PC-9 (cell line): ENCODE measurements at regions not wholly inside any gene's neighbourhood (a gene's known extent, or its start where the extent isn't known, plus 50 kb on each side); places are given as distances from the start of the nearest gene placed in this dataset.

Experiments used
- BruUV-seq: library from RNA; stranded (reverse); fragments of 400-500 nt; replicated peaks from 2 replicates; lab custom pipeline; 2021; lab: Mats Ljungman, UMichigan
- CTCF ChIA-PET: fragments of 300-600 bp; sonication (Branson Sonifier 250); formaldehyde crosslinking; loops from one replicate; lab custom pipeline; 2022; ENCODE audit warnings: antibody characterized with exemption; lab: Charles Lee
- POLR2A ChIA-PET: fragments of 300-600 bp; sonication (Branson Sonifier 250); formaldehyde crosslinking; loops from one replicate; lab custom pipeline; 2022; ENCODE audit warnings: antibody characterized with exemption; ENCODE audit not compliant: unreplicated experiment; lab: Charles Lee
- DNase-seq, 2 experiments: peaks; one replicate each; pipeline versions ENCODE4 v3.0.0 to v3.0.0-alpha.2; 2015 to 2022; ENCODE audit warnings: mixed read lengths in 1 of 2
- H2AFZ ChIP-seq: fragments of 200-600 bp; sonication (generic); 2 replicates; pipeline ENCODE4 v1.8.1; 2017; ENCODE audit warnings: antibody characterized with exemption
- H3F3A ChIP-seq: fragments of 200-600 bp; sonication (generic); 2 replicates; pipeline ENCODE4 v1.8.1; 2017; ENCODE audit warnings: antibody characterized with exemption, mild to moderate bottlenecking, low read depth; ENCODE audit not compliant: insufficient read depth
- H3K27ac ChIP-seq: fragments of 200-600 bp; sonication (generic); 2 replicates; pipeline ENCODE4 v1.6.1; 2016; ENCODE audit warnings: mixed run types
- H3K27me3 ChIP-seq: fragments of 200-600 bp; sonication (generic); 2 replicates; pipeline ENCODE4 v1.6.1; 2016; ENCODE audit warnings: low read depth, mixed run types; ENCODE audit not compliant: insufficient read depth
- H3K36me3 ChIP-seq: fragments of 200-600 bp; sonication (generic); 2 replicates; pipeline ENCODE4 v1.6.1; 2016; ENCODE audit warnings: low read depth, mixed run types
- H3K4me1 ChIP-seq: fragments of 200-600 bp; sonication (generic); replicated peaks from 2 replicates; pipeline ENCODE4 v1.6.1; 2016; ENCODE audit warnings: mixed run types; ENCODE audit not compliant: insufficient read depth
- H3K4me2 ChIP-seq: fragments of 200-600 bp; sonication (generic); 2 replicates; pipeline ENCODE4 v1.6.1; 2017; ENCODE audit warnings: mixed run types
- H3K4me3 ChIP-seq: fragments of 200-600 bp; sonication (generic); 2 replicates; pipeline ENCODE4 v1.6.1; 2016; ENCODE audit warnings: mixed run types
- H3K79me2 ChIP-seq: fragments of 200-600 bp; sonication (generic); 2 replicates; pipeline ENCODE4 v1.6.1; 2017; ENCODE audit warnings: low read depth, mixed run types
- H3K9me2 ChIP-seq: fragments of 200-600 bp; sonication (generic); 2 replicates; pipeline ENCODE4 v1.8.1; 2017; ENCODE audit warnings: mild to moderate bottlenecking; ENCODE audit not compliant: insufficient read depth
- H3K9me3 ChIP-seq: fragments of 200-600 bp; sonication (generic); 2 replicates; pipeline ENCODE4 v1.8.1; 2016; ENCODE audit warnings: low read depth; ENCODE audit not compliant: insufficient read depth
- H4K20me1 ChIP-seq: fragments of 200-600 bp; sonication (generic); 2 replicates; pipeline ENCODE4 v1.8.1; 2017; ENCODE audit not compliant: insufficient read depth
- EZH2 ChIP-seq: fragments of 200-600 bp; sonication (generic); IDR thresholded peaks from 2 replicates; pipeline ENCODE4 v1.8.0; 2017; ENCODE audit warnings: antibody characterized with exemption, low read depth
- intact Hi-C: fragments of 100-400 bp; cut with micrococcal nuclease; formaldehyde crosslinking; loops from one replicate; pipeline ENCODE4 v1.10.0; 2022; ENCODE audit not compliant: unreplicated experiment
- TF ChIP-seq, protein P1 (sequence below): fragments of 200-600 bp; sonication (generic); conservative IDR thresholded peaks from 2 replicates; pipeline ENCODE4 v1.6.1; 2017; ENCODE audit warnings: mixed run types, antibody characterized with exemption, mild to moderate bottlenecking, moderate library complexity

DNA sequence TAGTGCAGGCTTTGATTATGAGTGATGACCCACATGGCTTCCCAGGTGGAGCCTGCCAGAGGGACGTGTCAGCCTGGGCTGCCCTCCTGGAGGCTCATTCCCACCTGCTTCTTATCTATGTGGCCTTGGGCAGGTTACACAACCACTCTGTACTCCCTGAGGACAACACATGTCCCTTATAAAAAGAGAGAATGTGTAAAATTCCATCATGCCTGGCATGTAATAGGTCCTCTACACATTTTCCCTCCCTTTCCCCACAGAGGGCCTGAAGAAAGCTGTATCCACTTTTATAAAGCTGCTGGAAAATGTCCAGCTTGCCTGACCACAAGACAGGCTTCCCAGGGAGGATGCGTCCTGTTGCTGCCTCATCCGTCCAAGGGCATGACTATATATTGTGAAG lies 55.0 kb upstream of the VSTM5 start:
- Histone ChIP-seq H3F3A (no peaks in the 10 kb centered on the region), H3K4me3 (no peak overlapping the region), H3K27me3 (no peaks in the 10 kb centered on the region), H3K27ac (no peak overlapping the region), H4K20me1 (no peaks in the 10 kb centered on the region), H3K9me2 (no peaks in the 10 kb centered on the region; the same call in 1 of the 2 replicates), H3K4me1 (peaks cover 9% of the 10 kb centered on the region), H3K9me3 (no peaks in the 10 kb centered on the region), H2AFZ (no peak overlapping the region), H3K36me3 (no peaks in the 10 kb centered on the region), H3K4me2 (no peak overlapping the region), H3K79me2 (no peaks in the 10 kb centered on the region)
- peak in 1 of 2 experiments; percentile 47 for DNase-seq
- intact Hi-C loops: no loop called here
- TF ChIP-seq EZH2: no peak
- TF ChIP-seq, protein P1, sequence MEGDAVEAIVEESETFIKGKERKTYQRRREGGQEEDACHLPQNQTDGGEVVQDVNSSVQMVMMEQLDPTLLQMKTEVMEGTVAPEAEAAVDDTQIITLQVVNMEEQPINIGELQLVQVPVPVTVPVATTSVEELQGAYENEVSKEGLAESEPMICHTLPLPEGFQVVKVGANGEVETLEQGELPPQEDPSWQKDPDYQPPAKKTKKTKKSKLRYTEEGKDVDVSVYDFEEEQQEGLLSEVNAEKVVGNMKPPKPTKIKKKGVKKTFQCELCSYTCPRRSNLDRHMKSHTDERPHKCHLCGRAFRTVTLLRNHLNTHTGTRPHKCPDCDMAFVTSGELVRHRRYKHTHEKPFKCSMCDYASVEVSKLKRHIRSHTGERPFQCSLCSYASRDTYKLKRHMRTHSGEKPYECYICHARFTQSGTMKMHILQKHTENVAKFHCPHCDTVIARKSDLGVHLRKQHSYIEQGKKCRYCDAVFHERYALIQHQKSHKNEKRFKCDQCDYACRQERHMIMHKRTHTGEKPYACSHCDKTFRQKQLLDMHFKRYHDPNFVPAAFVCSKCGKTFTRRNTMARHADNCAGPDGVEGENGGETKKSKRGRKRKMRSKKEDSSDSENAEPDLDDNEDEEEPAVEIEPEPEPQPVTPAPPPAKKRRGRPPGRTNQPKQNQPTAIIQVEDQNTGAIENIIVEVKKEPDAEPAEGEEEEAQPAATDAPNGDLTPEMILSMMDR: no peak
- CTCF ChIA-PET: no interaction called here
- no TSS peak for BruUV-seq
- POLR2A ChIA-PET: no interaction called here

DNA sequence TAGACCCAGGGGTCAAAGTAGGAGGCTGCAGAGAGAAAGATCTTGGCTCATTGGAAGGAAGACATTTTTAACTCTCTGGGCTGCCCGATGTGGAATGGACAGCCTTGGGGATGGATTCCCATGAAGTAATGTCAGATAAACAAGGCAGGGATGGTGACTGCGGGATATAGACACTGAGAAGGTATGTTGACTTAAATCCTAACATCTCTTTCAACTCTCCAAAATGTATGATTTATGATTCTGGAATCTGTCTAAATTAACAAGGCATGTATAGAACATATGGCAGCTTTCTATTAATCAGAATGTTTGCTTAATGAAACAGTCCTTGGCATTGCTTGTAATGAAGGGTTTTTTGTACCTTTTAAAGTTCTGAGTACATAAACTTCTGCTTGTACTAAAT lies 56.1 kb upstream of the VSTM5 start:
- intact Hi-C loops: no loop called here
- no TSS peak for BruUV-seq
- Histone ChIP-seq H3K27ac (no peak overlapping the region), H3K79me2 (no peaks in the 10 kb centered on the region), H4K20me1 (no peaks in the 10 kb centered on the region), H3K9me2 (no peaks in the 10 kb centered on the region; the same call in 1 of the 2 replicates), H3K36me3 (no peaks in the 10 kb centered on the region), H3K4me1 (peaks cover 9% of the 10 kb centered on the region), H3K9me3 (no peaks in the 10 kb centered on the region), H3K4me2 (no peak overlapping the region), H3K4me3 (no peak overlapping the region), H2AFZ (no peak overlapping the region), H3K27me3 (no peaks in the 10 kb centered on the region), H3F3A (no peaks in the 10 kb centered on the region)
- POLR2A ChIA-PET: no interaction called here
- TF ChIP-seq, protein P1: no peak
- no peak for TF ChIP-seq EZH2
- CTCF ChIA-PET: no interaction called here
- no peak for DNase-seq

DNA sequence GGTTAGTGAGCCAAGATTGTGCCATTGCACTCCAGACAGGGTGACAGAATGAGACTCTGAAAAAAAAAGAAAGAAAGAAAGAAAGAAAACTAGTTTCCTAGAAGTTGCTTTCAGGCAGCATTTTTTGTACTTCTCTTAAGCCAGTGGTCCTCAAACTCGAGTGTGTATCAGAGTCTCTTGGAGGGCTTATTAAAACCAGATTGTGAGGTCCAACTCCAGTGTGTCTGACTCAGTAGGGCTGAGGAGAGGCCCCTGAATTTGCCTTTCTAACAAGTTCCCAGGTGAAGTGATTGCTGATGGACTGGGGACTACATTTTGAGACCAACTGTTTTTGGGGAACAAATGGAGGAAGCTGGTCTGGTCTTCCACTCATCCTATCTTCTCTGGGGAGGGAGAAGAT lies 57.5 kb upstream of the VSTM5 start:
- Histone ChIP-seq H3K9me2 (no peaks in the 10 kb centered on the region; the same call in 1 of the 2 replicates), H3K36me3 (no peaks in the 10 kb centered on the region), H3F3A (no peaks in the 10 kb centered on the region), H3K27me3 (no peaks in the 10 kb centered on the region), H3K4me2 (no peak overlapping the region), H2AFZ (no peak overlapping the region), H3K4me1 (peaks cover 9% of the 10 kb centered on the region), H3K9me3 (no peaks in the 10 kb centered on the region), H3K27ac (no peak overlapping the region), H3K79me2 (no peaks in the 10 kb centered on the region), H4K20me1 (no peaks in the 10 kb centered on the region), H3K4me3 (no peak overlapping the region)
- intact Hi-C loops: no loop called here
- no peak for DNase-seq
- ChIA-PET CTCF (no interaction called here), POLR2A (no interaction called here)
- BruUV-seq: no TSS peak
- TF ChIP-seq, protein P1: no peak
- TF ChIP-seq EZH2: no peak
